ACHN (cell line): ENCODE measurements at regions not wholly inside any gene's neighbourhood (a gene's known extent, or its start where the extent isn't known, plus 50 kb on each side); places are given as distances from the start of the nearest gene placed in this dataset.

Source experiments
- DNase-seq: peaks from one replicate; pipeline ENCODE4 v3.0.0-alpha.2; 2015
- in situ Hi-C: cut with HindIII; loops from 2 replicates; pipeline ENCODE4 v1.10.0; 2017; ENCODE audit warnings: low sequenced_read_pairs, low pct_ligation_motif_present, low pct_unique_long_range_greater_than_20kb

DNA sequence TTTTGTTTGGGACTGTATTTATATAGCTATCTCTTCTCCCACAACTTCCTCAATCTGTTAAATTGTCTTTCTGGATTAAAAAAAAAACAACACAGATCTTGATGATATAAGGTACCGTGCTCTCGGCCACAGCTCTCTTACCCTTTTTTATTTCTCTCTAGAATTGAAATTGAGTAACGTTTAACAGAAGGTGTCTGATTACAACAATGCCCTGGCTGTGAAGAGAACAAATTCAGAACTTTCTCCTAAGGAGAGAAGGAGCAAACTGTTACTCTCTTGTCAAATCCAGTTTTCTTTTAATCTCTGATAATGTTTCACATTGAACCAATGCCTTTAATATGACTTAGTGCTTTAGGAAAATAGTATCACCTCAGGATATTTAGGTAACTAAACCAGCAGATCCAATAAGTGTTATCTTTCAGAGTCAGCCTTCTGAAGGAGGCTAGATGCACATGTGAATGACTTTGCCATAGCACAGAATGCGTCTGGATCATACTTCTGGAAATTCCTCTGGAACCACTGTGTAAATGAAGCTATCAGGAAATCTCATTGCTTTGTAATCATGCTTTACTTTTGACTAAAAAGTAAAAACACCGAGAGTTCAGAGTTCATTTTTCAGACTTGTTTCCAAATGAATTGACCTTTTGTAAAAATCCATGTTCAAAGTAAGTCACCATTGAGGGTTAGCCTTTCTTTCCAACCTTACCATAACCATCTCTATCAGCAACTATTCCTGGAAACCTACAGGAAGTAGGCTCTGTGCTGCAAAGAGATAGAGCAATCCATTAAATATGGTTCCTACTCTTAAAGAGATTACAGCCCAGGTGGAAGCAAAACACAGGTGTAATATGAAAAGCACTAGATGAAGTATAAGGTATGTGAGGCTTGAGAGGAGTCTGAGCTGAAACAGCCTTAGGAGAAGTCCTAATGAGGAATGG, 147.0 kb upstream of the OSR1 start:
- in situ Hi-C loops: no loop called here
- DNase-seq: no peak

DNA sequence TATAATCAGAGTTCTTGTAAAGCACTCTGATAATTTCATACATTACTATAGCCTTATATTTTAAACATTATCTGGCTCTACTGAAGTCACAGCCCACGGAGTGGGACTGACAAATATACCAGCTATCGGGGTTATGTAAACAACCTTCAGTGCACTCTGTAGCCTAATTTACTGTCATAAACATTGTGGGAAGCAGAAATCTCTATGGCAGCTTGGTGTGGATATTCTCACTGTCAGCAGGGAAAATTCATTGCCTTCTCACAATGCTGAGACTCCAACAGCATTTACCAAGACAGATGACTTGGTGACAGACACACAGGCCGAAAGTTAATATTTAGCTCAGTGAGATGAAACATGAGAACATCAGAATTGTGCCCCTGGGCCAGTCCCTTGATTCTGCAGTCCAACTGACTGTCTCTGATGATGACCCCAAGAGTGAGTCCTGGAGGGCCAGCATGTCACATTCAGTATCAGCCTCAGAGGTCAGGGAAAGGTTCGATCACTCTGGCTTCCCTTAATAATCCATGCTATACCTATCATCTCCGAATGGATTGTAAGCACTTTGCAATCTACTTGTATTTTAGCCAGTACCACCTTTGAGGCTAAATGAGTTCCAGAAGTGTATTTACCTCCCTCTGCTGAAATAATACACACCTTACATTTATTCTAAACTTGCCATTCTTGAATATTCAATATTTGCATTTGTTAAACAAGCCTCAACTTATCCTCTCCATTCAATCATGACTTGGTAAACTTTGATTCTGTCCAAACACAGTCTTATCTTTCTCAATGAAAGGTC, 146.2 kb upstream of the OSR1 start:
- DNase-seq: no peak
- in situ Hi-C loops: no loop called here

DNA sequence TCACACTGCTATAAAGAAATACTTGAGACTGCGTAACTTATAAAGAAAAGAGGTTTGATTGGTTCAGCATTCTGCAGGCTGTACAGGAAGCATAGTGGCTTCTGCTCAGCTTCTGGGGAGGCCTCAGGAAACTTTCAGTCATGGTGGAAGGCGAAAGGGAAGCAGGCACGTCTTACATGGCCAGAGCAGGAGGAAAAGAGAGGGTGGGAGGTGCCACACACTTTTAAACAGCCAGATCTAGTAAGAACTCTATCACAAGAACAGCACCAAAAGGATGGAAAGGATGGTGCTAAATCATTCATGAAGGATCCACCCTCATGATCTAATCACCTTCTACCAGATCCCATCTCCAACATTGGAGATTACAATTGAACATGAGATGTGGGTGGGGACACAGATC, 145.5 kb upstream of the OSR1 start:
- in situ Hi-C loops: no loop called here
- DNase-seq: no peak

DNA sequence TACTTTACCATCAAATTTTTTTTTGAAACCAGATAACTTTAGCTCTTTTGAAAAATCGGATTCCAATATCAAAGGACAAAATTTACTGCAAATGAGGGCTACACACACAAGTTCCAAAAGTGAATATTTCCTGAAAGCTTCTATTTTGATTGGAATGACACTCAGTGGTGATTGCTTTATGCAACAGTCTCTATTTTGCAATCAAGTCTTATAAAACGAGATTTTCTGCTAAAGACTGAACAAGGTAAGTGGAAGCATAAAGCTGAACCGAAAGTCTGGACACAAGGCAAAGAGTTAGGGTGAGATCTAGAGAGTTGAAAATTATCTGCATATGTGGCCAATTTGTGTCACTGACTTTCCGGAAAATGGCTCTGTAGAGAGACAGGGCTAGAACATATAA, 145.0 kb upstream of the OSR1 start:
- DNase-seq: no peak
- in situ Hi-C loops: no loop called here

DNA sequence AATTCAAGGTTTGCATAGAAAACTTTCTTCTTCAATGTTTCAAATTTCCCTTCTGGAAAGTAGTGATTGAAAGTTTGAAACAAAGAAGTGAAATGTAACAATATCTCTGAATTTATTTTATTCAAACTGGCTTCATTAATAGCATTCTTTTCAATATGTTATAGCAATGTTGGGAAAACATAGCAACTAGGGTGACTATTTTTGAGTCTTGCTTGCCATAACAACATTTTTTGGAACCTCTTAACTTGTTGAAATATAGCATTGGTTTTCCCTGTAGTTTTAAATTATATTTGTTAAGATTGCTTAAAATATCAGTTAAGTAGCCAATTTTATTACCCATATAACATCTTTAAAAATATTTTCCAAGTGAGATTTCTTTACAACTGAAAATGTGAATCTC, 141.7 kb upstream of the OSR1 start:
- no peak for DNase-seq
- in situ Hi-C loops: no loop called here

DNA sequence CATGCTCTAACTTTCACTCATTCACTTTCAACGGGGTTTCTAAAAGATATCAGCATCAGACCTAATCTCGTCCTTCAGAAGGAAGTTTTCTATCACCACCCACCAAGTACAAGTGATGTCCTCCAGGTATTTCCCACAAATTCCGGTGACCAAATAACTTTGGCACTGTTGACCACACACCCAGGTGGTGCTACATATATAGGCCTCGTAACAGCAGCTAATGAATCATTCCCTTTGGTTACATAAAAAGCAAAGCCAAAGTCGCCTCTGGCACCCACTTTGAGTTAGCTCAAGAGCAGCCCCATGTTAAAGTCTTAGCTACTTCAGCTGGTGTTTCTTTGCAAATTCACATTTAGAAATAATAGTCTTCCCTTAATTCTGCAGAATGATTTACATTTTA, 138.2 kb upstream of the OSR1 start:
- in situ Hi-C loops: no loop called here
- DNase-seq: no peak

DNA sequence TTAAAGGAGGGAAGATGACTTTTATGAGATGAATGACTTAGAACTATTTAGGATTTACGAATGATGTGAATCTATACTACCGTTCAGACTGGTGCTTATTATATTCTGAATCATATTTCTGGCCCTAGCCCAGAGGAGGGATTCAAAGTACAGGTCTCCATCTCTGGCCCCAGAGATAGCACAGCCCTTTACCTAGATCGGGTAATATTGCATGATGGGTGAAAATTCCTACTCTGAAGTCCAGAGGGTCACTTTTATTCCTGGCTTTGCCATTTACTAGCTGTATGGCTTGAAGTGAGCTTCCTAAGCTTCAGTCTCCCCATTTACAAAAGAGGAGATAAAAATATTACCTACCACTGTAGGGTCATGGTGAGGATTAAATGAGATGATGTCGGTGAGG, 135.8 kb upstream of the OSR1 start:
- in situ Hi-C loops: no loop called here
- DNase-seq: no peak

DNA sequence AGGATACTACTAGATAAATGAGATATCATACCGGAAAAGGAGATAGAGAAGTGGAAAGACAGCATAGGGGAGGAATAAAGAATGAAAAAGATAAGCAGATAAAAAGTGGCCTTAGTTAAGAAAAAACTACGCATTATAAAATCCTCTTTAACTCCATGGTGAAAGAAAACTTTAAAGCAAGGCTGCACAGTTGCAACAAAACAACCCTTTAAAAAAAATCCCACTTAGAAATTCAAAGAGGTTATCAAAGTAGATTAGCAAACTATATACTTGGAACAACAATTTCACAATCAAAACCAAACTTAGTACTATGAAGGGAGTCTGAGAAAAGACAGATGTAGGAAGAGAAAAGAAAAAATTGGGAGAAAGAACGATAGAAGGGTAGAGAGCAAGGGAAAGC, 133.4 kb upstream of the OSR1 start:
- DNase-seq: no peak
- in situ Hi-C loops: no loop called here

DNA sequence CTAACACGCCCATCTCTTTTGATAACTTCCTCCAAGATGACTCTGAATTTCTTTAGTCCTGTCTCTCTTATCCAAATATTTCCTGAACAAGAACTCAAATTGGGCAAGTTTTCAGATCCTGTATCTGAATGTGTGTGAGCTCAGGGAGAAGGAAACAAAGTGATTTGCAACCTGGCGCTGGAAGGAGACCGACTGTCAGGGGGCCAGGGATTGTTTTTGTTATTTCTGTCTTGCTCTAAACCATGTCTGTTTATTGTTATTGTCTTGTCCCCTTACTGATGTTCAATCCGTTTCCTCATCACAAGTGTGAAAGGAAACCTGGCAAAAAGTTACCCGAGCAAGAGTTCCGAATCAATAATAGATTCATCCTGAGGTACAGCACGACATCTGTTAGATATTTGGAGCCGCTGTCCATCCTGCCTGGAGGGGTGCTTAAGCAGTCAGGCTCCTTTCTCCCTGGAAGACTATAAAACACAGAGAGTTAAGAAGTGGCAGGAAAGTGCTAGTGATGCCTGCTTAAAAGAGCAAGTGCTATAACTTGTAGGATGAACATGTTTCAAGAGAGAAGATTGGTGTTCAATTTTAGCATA, 132.5 kb upstream of the OSR1 start:
- in situ Hi-C loops: no loop called here
- no peak for DNase-seq

DNA sequence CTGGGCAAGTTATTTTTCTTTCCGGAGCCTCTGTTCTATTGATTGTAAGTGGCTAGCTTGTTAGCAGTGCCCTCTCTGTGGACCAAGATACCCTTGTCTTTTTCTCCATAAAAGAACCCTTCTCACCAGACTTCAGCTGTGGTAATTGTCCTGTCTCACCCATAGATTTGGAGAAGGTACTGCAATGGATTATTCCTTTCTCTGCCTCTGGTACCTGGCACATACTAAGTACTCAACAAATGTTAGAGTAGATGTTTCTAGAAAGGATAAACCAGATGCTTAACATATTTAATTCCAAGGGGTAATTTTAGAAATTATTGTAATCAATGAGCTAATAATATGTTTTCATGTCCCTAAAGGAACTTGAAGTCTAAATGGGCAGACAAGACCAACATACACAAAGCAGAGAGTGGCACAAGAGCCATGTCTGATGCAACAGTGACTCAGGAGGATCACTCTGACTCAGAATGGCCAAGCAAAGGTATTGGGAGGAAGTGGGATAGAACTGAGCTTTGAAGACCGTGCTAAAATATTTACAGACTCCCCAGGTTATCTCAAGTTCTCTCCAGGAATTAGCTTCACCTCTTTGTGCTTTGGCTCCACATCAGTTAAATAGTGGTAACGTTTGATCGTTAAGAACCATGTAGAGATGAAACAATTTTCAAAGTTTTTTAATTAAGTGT, 129.7 kb upstream of the OSR1 start:
- in situ Hi-C loops: no loop called here

DNA sequence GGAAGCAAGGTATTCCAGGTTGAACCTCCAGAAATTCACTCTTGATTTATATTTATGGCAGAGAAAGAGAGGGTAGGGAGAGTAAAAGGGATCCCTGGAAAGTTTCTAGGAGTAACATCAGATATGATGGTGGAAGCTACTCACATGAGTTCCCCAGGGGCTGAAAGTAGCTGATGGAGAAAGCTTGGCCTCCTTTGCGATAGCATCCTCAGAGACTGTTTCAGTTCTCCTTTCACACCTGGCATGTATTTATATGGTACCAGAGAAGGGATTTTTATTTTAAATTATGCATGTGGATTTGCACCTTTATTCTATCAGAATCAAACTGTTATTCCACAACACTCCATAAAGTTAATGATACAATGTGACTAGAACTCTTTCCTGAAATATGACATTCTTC, 126.3 kb upstream of the OSR1 start:
- no peak for DNase-seq
- in situ Hi-C loops: no loop called here

More for the DNA sequence above, 129.7 kb upstream of the OSR1 start:
- DNase-seq: peak; percentile 73

DNA sequence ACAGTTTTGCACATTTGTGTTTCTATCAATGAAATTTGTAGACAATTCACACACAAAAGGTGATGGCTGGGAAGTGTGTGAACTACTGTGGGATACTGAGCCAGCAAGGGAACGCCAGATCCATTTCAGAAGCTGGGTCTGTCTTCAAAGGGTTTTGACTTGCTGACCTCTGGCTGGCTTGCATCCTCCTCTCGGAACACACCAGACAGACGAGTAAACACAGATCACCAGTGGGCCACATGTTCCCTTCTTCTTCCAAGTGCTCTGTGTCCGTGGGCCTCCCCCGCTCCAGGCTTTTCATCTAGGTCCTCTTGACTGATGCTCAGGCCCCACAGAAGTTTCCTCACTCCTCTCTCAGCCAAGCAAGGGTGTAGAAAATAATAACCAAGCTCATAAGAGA, 122.2 kb upstream of the OSR1 start:
- in situ Hi-C loops: no loop called here
- no peak for DNase-seq

DNA sequence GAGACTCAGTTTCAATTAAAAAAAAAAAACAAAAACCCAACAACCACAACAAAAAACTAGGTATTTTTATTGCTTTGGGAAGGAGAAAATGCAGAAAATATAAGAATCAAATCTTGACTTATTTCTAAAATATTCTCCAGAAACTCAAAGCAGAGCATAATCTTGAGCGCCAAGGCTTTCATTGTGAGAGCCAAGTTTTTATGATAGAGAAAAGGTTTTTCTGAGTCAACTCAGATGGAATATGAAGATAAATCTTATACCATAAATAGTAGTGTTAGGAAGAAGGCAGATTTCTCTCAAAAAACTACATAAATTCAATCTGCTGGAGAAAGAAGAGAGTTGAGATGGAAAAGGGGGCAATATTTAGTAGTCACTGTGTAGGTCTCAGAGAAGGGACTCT, 121.2 kb upstream of the OSR1 start:
- DNase-seq: no peak
- in situ Hi-C loops: no loop called here

DNA sequence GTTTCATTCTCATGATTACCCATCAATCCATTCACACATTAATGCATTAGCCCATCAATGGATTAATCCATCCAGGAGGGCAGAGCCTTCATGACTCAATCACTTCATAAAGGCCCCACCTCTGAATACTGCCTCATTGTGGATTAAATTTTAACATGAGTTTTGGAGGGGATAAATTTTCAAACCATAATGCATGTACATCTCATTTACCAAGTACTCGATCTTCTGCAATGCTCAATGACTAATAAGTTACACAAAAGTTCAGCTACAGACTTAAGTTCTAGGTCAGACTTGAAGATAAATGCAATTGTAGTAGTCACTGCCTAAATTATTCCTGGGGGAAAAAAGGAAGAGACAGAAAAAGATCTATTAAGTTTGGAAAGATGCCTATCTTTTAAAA, 120.0 kb upstream of the OSR1 start:
- no peak for DNase-seq

DNA sequence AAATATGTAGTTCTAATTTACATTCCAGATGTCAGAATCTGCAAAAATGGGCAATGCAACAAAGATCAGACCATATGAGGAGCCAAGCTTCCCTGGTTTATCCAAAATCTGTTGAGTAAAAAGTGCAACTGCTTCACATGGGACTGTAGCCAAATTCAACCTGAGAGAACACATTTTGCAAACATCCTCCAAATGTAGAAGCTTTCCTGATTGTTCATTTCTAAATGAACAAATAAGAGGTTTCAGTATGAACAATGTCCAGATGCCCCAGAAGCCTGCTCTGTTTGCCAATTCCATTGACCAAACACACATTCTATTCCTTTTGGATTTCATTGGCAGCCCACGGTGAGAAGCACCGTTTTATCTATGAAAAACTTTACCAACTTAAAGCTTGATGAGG, 117.9 kb upstream of the OSR1 start:
- no peak for DNase-seq
- in situ Hi-C loops: no loop called here

More for the DNA sequence above, 120.0 kb upstream of the OSR1 start:
- in situ Hi-C loops: no loop called here

DNA sequence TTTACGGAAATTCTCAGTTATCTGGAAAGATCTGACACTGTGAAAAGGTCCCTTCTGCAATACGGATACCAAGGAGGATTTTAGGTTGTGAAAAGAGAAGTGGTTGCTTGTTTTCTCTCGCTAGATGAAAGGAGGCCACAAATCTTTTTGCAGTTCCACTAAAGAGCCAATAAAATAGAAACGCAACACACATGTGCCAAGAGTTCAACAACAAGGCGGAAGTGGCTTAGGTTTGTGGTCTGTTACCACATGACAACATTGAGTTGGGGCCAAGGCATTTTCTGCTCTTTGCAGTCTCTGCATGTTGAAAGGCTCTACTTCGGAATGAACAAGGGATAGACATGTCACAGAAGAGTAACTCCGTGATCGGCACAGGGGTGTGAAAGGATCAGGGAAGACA, 115.7 kb upstream of the OSR1 start:
- in situ Hi-C loops: no loop called here
- DNase-seq: no peak

DNA sequence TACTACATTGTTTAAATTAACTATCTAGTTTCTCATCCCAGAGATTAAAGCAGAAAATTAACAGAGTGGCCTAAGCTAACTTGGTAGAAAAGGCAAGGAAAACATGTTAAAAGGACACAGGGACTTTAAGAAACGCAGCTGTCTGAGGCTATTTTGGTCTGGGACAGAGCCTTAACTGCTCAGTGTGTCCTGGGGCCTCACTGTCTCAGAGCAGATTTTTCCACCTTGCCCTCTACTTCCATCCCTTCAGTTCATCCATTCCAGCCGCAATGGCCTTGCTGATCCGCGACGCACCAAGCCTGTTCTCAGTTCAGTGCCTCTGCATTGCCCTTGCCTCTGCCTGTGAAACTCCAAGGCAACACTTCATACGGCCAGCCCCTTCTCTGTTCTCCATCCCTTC, 114.9 kb upstream of the OSR1 start:
- DNase-seq: no peak
- in situ Hi-C loops: no loop called here

DNA sequence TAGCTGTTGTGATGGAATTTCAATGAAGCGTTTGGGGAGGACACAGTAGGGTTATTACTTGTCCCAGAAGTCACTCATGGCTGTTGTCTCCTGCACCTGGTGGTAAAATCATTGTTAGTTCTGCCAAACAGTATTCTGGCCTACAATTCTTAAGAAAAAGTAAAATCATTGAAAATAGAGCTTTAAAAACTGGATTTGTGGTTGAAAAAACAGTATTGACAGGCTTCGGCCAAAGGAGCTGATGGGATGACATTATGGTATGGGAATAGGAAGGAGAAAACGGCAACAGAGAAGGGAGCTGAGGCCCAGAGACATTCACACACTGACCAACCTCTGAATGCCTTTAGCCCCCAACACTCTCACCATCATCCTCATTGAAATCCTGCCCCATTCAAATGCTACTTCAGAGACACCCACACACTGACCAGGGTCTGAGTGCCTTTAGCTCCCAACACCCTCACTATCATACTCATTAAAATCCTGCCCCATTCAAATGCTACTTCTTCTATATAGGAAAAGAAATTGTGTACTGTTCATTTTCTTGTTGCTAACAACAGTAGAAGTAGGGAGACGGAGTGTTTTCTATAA, 114.1 kb upstream of the OSR1 start:
- DNase-seq: no peak
- in situ Hi-C loops: no loop called here

DNA sequence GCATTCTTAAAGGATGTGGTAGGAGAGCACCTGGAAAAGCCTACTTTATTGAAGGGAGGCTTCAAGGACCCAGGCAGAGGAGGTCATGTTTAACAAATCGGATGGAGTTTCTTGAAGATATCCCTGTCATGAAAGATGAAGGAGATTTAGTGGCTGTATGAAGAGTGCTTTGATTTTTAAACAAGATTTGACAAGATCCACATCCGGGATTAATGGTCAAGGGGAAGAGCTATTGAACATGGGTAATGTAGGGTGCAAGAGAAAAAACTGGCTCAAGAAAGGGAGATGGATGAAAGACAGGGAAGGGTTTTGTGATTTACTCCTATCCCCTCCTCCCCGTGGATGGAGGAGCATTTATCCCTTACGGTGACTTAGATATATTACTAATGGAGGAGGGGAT, 113.1 kb upstream of the OSR1 start:
- no peak for DNase-seq
- in situ Hi-C loops: no loop called here
